ENCODE measurements at regions not wholly inside any gene's neighbourhood (a gene's known extent, or its start where the extent isn't known, plus 50 kb on each side); places are given as distances from the start of the nearest gene placed in this dataset.
"Not testable (repeated sequence)": the region's sequence is repeated elsewhere in the genome, so short reads cannot be mapped to it uniquely, and the experiment has no call there.

DNA sequence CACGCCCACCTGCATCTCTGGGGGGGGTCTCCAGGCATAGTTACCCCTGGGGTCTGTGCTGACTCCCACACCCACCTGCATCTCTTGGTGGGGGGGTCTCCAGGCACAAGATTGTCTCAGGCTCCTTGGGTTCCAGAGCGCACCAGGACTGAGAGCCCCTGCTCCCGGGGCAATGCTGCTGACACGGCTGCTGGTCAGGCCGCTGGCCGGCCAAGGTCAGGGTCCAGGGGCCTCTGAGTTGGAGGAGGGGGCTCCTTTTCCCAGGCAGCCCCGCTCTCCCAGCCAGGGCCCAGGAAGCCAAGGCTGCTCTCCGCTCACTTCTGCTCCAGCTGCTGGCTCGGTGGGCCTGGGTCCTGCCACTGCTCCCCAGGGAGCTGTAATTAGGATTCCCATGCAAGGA, 77.3 kb upstream of the SFSWAP start:
- H3K27me3 Mint-ChIP-seq, result peaks cover 11 to 42% (median 39%) of the 10 kb centered on the region in 3 donors
- not testable (repeated sequence) for ATAC-seq (ENCODE audit: low read depth in 2 of 2); H3K36me3 Mint-ChIP-seq; H3K9me3 Mint-ChIP-seq; H3K27ac Mint-ChIP-seq; DNase-seq; H3K4me3 Mint-ChIP-seq; H3K4me1 Mint-ChIP-seq

DNA sequence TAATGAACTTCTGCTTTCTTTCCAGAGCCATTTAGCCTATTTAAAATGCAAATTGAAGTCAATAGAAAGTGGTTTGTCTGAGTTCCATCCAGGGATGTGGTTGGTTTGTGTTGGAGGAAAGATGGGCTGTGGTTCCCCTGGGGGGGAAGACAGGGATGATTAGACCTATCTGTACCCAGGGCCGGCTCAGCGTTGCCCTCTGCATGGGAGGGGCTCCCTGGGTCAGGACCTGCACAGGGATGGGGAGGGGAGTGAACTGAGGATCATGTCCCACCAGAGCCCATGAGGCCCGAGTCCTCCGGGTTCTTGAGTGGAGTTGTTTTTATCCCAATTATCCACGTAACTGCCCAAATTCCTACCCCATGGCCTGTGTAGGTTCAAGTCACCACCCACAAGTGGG, 76.9 kb upstream of the SFSWAP start:
- DNase-seq, result no peak
- no peak for ATAC-seq (ENCODE audit: low read depth in 2 of 2)
- Mint-ChIP-seq H3K4me1 (peaks cover 0 to 4% (median 0%) of the 10 kb centered on the region in 3 donors), H3K4me3 (no peak overlapping the region), H3K36me3 (no peaks in the 10 kb centered on the region), H3K9me3 (peaks cover 0 to 3% (median 0%) of the 10 kb centered on the region in 7 donors), H3K27me3 (peaks cover 11 to 42% (median 39%) of the 10 kb centered on the region in 3 donors), H3K27ac (no peak overlapping the region)

DNA sequence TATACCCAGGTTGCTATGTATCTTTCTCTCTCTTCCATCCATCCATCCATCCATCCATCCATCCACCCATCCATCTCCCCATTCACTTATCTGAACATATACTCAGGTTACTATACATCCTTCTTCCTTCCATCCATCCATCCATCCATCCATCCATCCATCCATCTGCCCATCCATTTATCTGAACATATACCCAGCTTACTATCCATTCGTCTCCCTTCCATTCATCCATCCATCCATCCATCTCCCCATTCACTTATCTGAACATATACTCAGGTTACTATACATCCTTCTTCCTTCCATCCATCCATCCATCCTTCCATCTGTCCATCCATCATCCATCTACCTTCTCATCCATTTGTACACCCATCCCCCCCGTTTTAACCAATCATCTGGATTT, 75.9 kb upstream of the SFSWAP start:
- not testable (repeated sequence) for DNase-seq

DNA sequence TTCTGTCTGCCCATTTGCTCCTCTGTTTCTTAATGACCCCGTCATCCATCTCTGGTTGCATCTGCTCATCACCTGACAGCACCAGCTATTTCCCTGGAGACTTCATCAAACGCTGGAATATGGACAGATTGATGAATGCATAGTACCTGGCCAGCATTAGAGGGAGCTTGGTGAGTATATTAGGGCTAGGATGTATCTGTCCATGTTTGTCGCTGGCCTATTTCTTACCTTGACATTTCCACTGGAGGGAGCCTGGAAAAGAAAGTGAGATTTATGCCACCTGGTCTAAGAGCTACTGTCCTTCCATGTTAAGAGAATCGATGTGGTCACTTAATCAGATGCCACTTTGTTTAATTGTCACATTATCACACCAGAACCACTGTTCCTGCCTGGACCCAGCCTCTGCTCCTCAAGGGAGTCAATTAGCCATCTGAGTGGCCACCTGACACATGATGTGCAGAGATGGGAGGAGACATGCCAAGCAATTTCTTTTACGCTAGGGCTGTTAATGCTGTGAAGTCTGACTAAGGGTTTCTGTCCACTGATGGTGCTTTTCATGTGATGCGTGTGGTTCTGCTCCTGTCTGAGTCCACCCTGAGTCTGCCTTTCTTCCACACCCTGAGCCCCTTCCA, 75.3 kb upstream of the SFSWAP start:
- Mint-ChIP-seq H3K9me3 (peaks cover 0 to 3% (median 0%) of the 10 kb centered on the region in 7 donors), H3K4me1 (no peaks in the 10 kb centered on the region), H3K27ac (no peak overlapping the region), H3K4me3 (no peak overlapping the region), H3K36me3 (no peaks in the 10 kb centered on the region), H3K27me3 (peaks cover 11 to 51% (median 45%) of the 10 kb centered on the region in 3 donors)
- DNase-seq (no peak), ATAC-seq (ENCODE audit: low read depth in 2 of 2) (no peak)

More for the DNA sequence above, 75.9 kb upstream of the SFSWAP start:
- not testable (repeated sequence) for H3K36me3 Mint-ChIP-seq; ATAC-seq (ENCODE audit: low read depth in 2 of 2); H3K4me1 Mint-ChIP-seq; H3K27ac Mint-ChIP-seq; H3K9me3 Mint-ChIP-seq; H3K4me3 Mint-ChIP-seq
- H3K27me3 Mint-ChIP-seq, result peaks cover 11 to 45% (median 42%) of the 10 kb centered on the region in 3 donors

DNA sequence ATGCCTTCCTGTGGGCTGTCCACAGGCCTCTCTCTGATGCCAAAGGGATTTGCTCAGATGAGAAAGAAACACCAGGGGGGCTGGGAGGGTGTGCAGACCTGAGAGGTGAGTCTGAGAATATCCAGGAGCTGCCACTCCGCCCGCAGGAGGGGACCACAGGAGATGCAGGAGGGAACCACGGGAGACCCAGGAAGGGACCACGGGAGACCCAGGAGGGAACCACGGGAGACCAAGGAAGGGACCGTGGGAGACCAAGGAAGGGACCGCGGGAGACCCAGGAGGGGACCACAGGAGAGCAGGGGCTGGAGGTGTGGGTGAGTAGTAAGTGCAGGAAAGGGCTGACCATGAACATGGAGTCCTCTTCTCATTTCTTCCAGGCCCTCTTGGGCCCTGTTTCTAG, 74.6 kb upstream of the SFSWAP start:
- H3K4me3 Mint-ChIP-seq, result no peak overlapping the region
- no peak for ATAC-seq (ENCODE audit: low read depth in 2 of 2)
- no peaks in the 10 kb centered on the region for H3K4me1 Mint-ChIP-seq

DNA sequence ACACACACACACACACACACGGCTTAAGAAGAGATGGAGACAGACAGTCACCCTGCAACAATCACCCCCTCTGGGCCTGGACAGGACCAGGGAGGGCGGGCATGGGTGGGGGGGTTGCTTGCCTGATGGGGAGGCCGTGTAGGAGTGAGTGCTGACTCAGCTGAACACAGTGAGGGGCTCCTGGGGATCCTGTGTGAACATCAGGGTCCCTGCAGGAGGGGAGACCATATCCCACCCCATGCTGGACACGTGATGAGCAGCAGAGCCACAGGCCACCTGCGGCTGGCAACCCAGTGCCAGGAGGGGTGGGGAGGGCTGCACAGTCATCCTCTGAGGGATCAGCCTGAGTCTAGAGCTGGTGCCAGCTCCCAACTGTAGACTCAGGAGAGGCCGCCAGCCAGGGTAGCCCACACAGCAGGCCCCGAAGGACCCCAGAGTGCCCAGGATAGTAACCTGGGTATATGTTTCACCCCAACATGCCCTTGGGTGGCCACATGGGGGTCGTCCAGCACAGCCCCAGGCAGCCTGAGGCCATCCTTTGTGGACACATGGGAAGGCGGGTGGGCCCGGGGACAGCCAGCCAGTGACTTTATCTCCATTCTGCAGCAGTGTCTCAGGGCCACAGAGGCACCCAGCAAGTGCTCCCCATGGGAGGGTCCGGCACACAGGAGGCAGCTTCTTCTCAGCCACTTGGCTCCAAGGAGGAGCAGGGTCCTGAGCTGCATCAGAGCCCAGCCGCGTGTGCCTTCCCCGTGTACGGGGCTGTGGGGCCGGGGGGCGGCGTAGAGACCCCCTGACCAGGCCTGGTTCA, 73.7 kb upstream of the SFSWAP start:
- no peaks in the 10 kb centered on the region for H3K4me1 Mint-ChIP-seq
- no peak for ATAC-seq (ENCODE audit: low read depth in 2 of 2)
- no peaks in the 10 kb centered on the region for H3K36me3 Mint-ChIP-seq

More for the DNA sequence above, 74.6 kb upstream of the SFSWAP start:
- no peak for DNase-seq
- Mint-ChIP-seq H3K36me3 (no peaks in the 10 kb centered on the region), H3K27me3 (peaks cover 9 to 49% (median 42%) of the 10 kb centered on the region in 3 donors), H3K27ac (no peak overlapping the region), H3K9me3 (peaks cover 0 to under 1% (median 0%) of the 10 kb centered on the region in 7 donors)

DNA sequence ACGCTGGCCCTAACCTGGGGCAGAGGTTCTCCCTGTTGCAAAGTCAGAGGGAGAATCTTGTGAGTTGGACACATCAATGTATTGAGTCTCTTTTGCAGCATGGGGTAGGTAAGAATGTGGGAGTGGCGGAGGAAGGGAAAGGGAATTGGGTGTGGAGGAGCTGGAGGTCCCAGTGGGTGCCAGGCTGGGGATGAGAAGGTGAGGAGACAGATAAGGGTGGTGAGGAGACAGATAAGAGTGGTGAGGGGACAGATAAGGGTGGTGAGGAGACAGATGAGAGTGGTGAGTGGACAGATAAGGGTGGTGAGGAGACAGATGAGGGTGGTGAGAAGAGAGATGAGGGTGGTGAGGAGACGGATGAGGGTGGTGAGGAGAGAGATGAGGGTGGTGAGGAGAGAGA, 72.9 kb upstream of the SFSWAP start:
- H3K27me3 Mint-ChIP-seq, result peaks cover 7 to 49% (median 36%) of the 10 kb centered on the region in 3 donors
- H3K9me3 Mint-ChIP-seq, result no peaks in the 10 kb centered on the region
- no peaks in the 10 kb centered on the region for H3K4me1 Mint-ChIP-seq
- H3K36me3 Mint-ChIP-seq, result no peaks in the 10 kb centered on the region
- DNase-seq (no peak), ATAC-seq (ENCODE audit: low read depth in 2 of 2) (no peak)
- H3K27ac Mint-ChIP-seq, result peak overlapping the region in 2 of 6 donors; percentile 1 to 58
- H3K4me3 Mint-ChIP-seq, result no peak overlapping the region

More for the DNA sequence above, 73.7 kb upstream of the SFSWAP start:
- DNase-seq, result no peak
- H3K9me3 Mint-ChIP-seq, result no peaks in the 10 kb centered on the region
- peaks cover 7 to 44% (median 36%) of the 10 kb centered on the region in 3 donors for H3K27me3 Mint-ChIP-seq
- peak overlapping the region in 1 of 6 donors; percentile 15 for H3K27ac Mint-ChIP-seq
- H3K4me3 Mint-ChIP-seq, result no peak overlapping the region

DNA sequence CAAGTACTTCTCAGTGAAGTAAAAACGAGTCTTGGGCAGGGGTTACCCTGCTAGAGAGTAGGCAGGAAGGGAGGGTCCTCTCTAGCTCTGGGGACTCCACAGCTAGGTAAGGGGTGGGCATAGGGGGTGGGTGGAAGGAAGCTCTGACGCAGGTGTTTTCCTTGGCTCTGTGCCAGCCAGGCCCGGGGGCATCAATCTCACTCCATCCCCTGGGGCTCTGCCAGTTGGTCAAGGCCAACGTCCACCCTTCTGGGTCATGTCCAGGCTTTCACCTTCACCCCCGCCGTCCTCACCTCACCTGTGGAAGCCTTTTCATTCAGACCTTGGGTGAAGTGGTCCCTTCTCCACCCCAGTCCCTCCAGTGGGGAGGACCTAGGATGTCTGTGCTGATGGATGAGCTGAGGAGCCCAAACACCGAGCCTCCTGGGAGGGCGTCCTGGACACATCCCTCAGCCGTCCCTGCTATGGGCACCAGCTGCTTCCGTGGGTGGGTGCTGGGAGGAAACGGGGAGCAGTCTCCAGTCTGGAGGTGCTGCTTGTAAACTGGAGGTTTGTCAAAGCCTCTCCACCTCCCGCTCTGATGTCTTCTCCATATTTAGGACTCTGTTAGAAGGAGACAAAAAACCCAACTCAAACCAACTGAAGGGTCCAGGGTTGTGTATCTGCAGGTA, 71.5 kb upstream of the SFSWAP start:
- no peak overlapping the region for H3K27ac Mint-ChIP-seq
- H3K27me3 Mint-ChIP-seq, result peaks cover 7 to 53% (median 35%) of the 10 kb centered on the region in 3 donors
- no peak for DNase-seq
- no peak for ATAC-seq (ENCODE audit: low read depth in 2 of 2)
- H3K4me3 Mint-ChIP-seq, result no peak overlapping the region
- H3K9me3 Mint-ChIP-seq, result no peaks in the 10 kb centered on the region
- peaks cover 0 to 4% (median 0%) of the 10 kb centered on the region in 3 donors for H3K4me1 Mint-ChIP-seq
- no peaks in the 10 kb centered on the region for H3K36me3 Mint-ChIP-seq

DNA sequence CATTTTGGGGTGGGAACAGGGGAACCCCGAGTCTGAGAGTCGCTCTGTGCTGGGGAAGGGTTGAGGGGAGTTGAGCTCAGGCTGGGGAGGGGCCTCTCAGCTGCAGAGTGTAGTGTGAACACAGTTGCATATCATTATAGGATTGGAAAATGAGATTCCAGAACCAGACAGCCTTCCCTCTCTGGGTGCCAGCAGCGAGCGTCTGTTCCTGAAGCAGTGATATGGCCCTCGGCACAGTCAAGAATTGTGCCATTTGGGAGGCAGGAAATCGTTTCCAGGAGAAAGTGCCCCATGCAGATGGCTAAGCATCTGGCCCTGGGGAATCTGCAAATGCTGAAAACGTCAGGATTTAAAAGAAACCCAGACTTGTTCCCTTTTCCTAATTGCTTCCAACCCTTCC, 70.4 kb upstream of the SFSWAP start:
- DNase-seq (no peak), ATAC-seq (ENCODE audit: low read depth in 2 of 2) (no peak)
- Mint-ChIP-seq H3K27me3 (peaks cover 3 to 42% (median 24%) of the 10 kb centered on the region in 3 donors), H3K4me1 (peaks cover 0 to 8% (median 0%) of the 10 kb centered on the region in 3 donors), H3K4me3 (no peak overlapping the region), H3K36me3 (no peaks in the 10 kb centered on the region), H3K27ac (no peak overlapping the region), H3K9me3 (no peaks in the 10 kb centered on the region)

DNA sequence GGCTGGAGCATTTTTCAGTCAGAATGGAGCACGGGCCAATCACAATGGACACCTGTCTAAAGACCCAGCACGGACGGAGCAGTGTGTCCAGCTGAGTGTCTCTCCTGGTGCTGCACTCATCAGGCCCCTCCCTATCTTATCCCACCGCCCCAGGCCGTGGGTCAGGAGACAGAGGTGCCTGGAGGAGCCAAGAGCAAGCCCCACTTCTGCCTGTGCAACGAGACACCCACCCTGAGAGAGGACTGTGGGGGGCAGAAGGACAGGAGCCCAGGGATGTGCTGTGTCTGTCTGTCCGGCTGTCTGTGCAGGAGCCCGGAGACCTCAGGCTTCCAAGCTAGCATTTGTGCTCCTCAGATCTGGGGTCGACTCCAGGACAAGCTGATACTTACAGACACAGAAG, 69.6 kb upstream of the SFSWAP start:
- DNase-seq (no peak), ATAC-seq (ENCODE audit: low read depth in 2 of 2) (no peak)
- Mint-ChIP-seq H3K27ac (no peak overlapping the region), H3K9me3 (no peaks in the 10 kb centered on the region), H3K27me3 (peaks cover 3 to 35% (median 23%) of the 10 kb centered on the region in 3 donors), H3K4me1 (peaks cover 0 to 8% (median 0%) of the 10 kb centered on the region in 3 donors), H3K4me3 (no peak overlapping the region), H3K36me3 (no peaks in the 10 kb centered on the region)

DNA sequence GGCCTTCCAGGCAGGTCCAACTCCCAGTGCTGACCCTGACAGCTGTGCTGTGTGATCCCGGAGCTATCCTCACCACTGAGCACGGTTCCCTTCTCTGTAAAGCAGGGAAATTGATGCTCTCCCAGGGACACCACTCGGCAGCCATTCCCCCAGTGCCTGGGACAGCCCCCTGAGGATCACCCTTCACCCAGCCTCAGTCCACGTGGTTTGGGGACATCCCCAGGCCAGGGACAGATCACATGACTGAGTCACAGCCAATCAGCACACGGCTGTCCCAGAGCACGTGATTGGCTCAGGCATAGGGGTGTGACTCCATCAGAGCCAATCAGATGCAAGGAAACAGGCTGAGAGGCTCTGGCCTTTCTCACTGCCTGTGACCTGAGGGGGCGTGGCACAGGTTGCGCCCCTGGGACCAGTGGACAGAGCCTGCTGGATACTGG, 68.8 kb upstream of the SFSWAP start:
- no peaks in the 10 kb centered on the region for H3K9me3 Mint-ChIP-seq
- H3K4me1 Mint-ChIP-seq, result peaks cover 0 to 8% (median 0%) of the 10 kb centered on the region in 3 donors
- ATAC-seq (ENCODE audit: low read depth in 2 of 2) (peak in 1 of 2 donors; percentile 18), DNase-seq (no peak)
- peaks cover 3 to 32% (median 20%) of the 10 kb centered on the region in 3 donors for H3K27me3 Mint-ChIP-seq
- no peaks in the 10 kb centered on the region for H3K36me3 Mint-ChIP-seq
- H3K4me3 Mint-ChIP-seq, result no peak overlapping the region
- H3K27ac Mint-ChIP-seq, result no peak overlapping the region

DNA sequence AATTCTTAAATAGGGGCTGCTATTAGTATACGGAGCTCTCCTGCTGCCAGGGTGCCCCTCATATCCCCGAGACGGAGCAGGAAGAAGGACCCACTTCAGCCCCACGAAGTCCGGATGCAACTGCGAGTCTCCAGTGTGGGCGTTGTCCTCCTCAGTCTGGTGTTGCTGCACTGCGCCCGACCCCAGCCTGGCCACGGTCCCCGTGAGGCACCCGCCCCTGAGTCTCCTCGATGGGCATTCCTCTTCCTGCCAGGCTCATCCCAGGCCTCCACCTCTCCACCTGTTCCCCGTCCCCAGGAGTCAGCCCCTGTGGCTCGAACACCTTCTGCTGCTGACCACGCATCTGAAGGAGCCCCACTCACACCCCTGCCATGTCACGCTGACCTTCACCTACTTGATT, 68.1 kb upstream of the SFSWAP start:
- Mint-ChIP-seq H3K4me3 (no peak overlapping the region), H3K27me3 (peaks cover 8 to 29% (median 23%) of the 10 kb centered on the region in 3 donors), H3K27ac (no peak overlapping the region), H3K9me3 (no peaks in the 10 kb centered on the region), H3K4me1 (peaks cover 0 to 8% (median 0%) of the 10 kb centered on the region in 3 donors), H3K36me3 (no peaks in the 10 kb centered on the region)
- DNase-seq, result no peak
- ATAC-seq (ENCODE audit: low read depth in 2 of 2), result no peak

DNA sequence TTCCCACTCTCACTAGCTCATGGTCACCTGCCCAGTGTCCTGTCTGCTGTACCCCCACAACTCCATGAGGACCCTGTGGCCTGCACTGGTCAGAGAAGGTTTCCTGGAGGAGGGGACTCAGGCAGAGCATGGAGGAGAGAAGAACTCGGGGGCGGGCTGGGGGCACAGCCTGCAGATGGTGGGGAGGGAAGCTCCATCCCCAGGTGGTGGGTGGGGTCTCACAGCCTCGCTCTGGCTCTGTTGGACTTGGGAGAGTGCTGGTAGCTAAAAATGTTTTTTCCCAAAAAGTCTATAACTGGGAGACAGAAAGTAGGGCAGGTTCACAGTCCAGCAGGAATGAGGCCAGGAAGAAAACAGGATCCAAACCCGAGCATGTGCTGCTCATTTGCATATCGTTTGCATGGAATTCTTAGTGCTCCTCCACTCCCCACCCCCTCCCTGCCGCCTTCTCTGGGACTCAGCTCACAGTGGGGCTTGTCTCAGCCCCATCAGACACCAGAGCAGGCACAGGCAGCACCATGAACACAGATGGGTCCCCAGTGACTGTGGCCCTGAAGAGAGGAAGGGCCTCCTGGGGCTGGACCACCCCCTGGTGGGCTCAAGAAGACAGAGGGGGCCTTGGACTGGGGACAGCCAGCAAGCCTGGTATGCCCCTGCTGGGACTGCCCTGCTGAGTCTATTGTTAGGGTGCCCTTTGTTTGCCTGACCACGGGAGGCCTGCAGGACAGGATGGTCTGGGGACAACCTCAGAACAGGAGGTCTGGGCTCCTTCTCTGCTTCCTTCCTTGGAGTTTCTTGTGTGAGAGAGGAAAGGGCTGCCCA, 67.0 kb upstream of the SFSWAP start:
- H3K4me1 Mint-ChIP-seq, result peaks cover 0 to 8% (median 0%) of the 10 kb centered on the region in 3 donors

More for the DNA sequence above, 67.0 kb upstream of the SFSWAP start:
- Mint-ChIP-seq H3K27me3 (peaks cover 14 to 22% (median 19%) of the 10 kb centered on the region in 3 donors), H3K4me3 (no peak overlapping the region), H3K9me3 (no peaks in the 10 kb centered on the region), H3K36me3 (no peaks in the 10 kb centered on the region), H3K27ac (peak overlapping the region in 1 of 6 donors; percentile 59)
- DNase-seq (no peak), ATAC-seq (ENCODE audit: low read depth in 2 of 2) (no peak)

All from naive B cell (primary cell).